ENCODE measurements at regions not wholly inside any gene's neighbourhood (a gene's known extent, or its start where the extent isn't known, plus 50 kb on each side); places are given as distances from the start of the nearest gene placed in this dataset.

- intact Hi-C loops (cut with micrococcal nuclease): loop anchor here in 1 of 2 donors (5.0 kb wide), 1 partner anchor 575 kb away; no protein-coding TSS in a partner anchor
- H2AFZ ChIP-seq (ENCODE audit: insufficient read depth, low read depth, low read length, poor library complexity, severe bottlenecking): peak overlapping the region; percentile 22
- H3K4me2 ChIP-seq (replicated peaks; ENCODE audit: extremely low read depth, low read length, poor library complexity, severe bottlenecking): no peak overlapping the region
- peak; percentile 10 to 56 (median 44) for DNase-seq
- Mint-ChIP-seq H3K27me3 (ENCODE audit: low read depth in 3 of 3) (peaks cover 2 to 7% (median 7%) of the 10 kb centered on the region in 3 donors), H3K4me1 (peaks cover 3% of the 10 kb centered on the region), H3K4me3 (no peak overlapping the region), H3K9me3 (no peaks in the 10 kb centered on the region), H3K36me3 (no peaks in the 10 kb centered on the region), H3K27ac (no peak overlapping the region)
- peak; percentile 58 for TF ChIP-seq CTCF (IDR thresholded peaks at IDR 0.05)
- H3K27me3 ChIP-seq (ENCODE audit: control insufficient read depth in 2 of 2, insufficient read depth in 2 of 2, low read length in 2 of 2): no peaks in the 10 kb centered on the region
- H4K20me1 ChIP-seq (ENCODE audit: insufficient read depth, low read length): no peaks in the 10 kb centered on the region
- no peaks in the 10 kb centered on the region for H3K79me2 ChIP-seq (ENCODE audit: insufficient read depth, low read length)
- no peaks in the 10 kb centered on the region for H3K4me1 ChIP-seq (ENCODE audit: control insufficient read depth in 1 of 2, insufficient read depth in 2 of 2, low read length in 2 of 2)
- no peak overlapping the region for H3K9ac ChIP-seq (ENCODE audit: insufficient read depth, low read length, poor library complexity, severe bottlenecking)
- H3K4me3 ChIP-seq (replicated peaks in 1 of 3; ENCODE audit: low read depth in 2 of 3, low read length in 3 of 3): no peak overlapping the region
- no peak overlapping the region for H3K27ac ChIP-seq (ENCODE audit: low read depth in 1 of 2, low read length in 2 of 2)
- WGBS (ENCODE audit: insufficient coverage): 7% methylated on average over 2 of the region's 5 CpGs
- H3K9me3 ChIP-seq (replicated peaks in 1 of 2; ENCODE audit: control insufficient read depth in 1 of 2, insufficient read depth in 1 of 2, low read length in 2 of 2): no peaks in the 10 kb centered on the region
- H3K36me3 ChIP-seq (replicated peaks in 1 of 2; ENCODE audit: control insufficient read depth in 1 of 2, insufficient read depth in 2 of 2, low read length in 2 of 2): no peaks in the 10 kb centered on the region
Measured at GRCh38 chr14:78022059-78022458, 148.1 kb upstream of the NRXN3 start.

- no peaks in the 10 kb centered on the region for H3K9me3 ChIP-seq (replicated peaks in 1 of 2; ENCODE audit: control insufficient read depth in 1 of 2, insufficient read depth in 1 of 2, low read length in 2 of 2)
- H3K27me3 Mint-ChIP-seq (ENCODE audit: low read depth in 3 of 3): peaks cover 5 to 8% (median 8%) of the 10 kb centered on the region in 3 donors
- no peak overlapping the region for H3K4me3 ChIP-seq (replicated peaks in 1 of 3; ENCODE audit: low read depth in 2 of 3, low read length in 3 of 3)
- no peak overlapping the region for H3K27ac Mint-ChIP-seq
- H3K4me1 Mint-ChIP-seq: peaks cover 3% of the 10 kb centered on the region
- H3K4me1 ChIP-seq (ENCODE audit: control insufficient read depth in 1 of 2, insufficient read depth in 2 of 2, low read length in 2 of 2): no peaks in the 10 kb centered on the region
- H2AFZ ChIP-seq (ENCODE audit: insufficient read depth, low read depth, low read length, poor library complexity, severe bottlenecking): peak overlapping the region; percentile 22
- no peak for DNase-seq
- no peaks in the 10 kb centered on the region for H3K27me3 ChIP-seq (ENCODE audit: control insufficient read depth in 2 of 2, insufficient read depth in 2 of 2, low read length in 2 of 2)
- H3K79me2 ChIP-seq (ENCODE audit: insufficient read depth, low read length): no peaks in the 10 kb centered on the region
- no peak overlapping the region for H3K4me3 Mint-ChIP-seq
- no peak overlapping the region for H3K27ac ChIP-seq (ENCODE audit: low read depth in 1 of 2, low read length in 2 of 2)
- WGBS (ENCODE audit: insufficient coverage): no CpG with 5 or more reads among the region's 2 CpGs
- H3K9ac ChIP-seq (ENCODE audit: insufficient read depth, low read length, poor library complexity, severe bottlenecking): no peak overlapping the region
- no peaks in the 10 kb centered on the region for H4K20me1 ChIP-seq (ENCODE audit: insufficient read depth, low read length)
- intact Hi-C loops (cut with micrococcal nuclease): loop anchor here in 1 of 2 donors (5.0 kb wide), 1 partner anchor 574 kb away; no protein-coding TSS in a partner anchor
- no peaks in the 10 kb centered on the region for H3K36me3 Mint-ChIP-seq
- TF ChIP-seq CTCF (IDR thresholded peaks at IDR 0.05): no peak
- H3K4me2 ChIP-seq (replicated peaks; ENCODE audit: extremely low read depth, low read length, poor library complexity, severe bottlenecking): no peak overlapping the region
- H3K36me3 ChIP-seq (replicated peaks in 1 of 2; ENCODE audit: control insufficient read depth in 1 of 2, insufficient read depth in 2 of 2, low read length in 2 of 2): no peaks in the 10 kb centered on the region
- peaks cover 0 to 1% (median 0%) of the 10 kb centered on the region in 7 donors for H3K9me3 Mint-ChIP-seq
Measured at GRCh38 chr14:78023112-78023511, 147.1 kb upstream of the NRXN3 start.
